ENCODE measurements at regions not wholly inside any gene's neighbourhood (a gene's known extent, or its start where the extent isn't known, plus 50 kb on each side); places are given as distances from the start of the nearest gene placed in this dataset.

DNA sequence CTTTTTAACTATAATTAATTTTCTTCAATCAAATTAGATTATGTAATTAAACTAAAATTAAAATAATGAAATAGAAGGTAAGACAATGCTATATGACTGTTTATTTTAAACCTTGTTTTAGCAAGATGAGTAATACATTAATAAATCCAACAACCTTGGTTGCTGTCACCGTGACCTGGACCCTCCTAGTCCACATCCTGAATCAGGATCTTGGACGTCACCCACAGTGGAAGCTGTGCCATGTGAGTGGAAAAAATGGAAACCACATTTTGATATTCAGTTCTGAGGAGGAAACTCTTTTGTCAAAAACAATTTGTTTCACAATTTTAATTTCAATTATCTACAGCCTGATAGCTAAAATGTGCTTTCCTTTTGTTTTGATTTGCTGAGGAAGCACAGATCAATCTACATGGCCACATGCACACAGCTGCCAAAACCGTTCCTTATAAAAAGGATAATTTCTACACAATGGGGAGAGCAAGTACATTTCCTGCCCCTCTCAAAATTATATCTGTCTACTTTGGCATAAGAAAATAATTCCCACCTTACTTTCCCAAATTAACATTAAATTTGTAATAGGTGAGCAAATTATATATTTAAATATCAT, 255.5 kb downstream of the RASSF9 start:
- no peak for DNase-seq
- Histone ChIP-seq H3K4me3 (ENCODE audit: low read length) (no peak overlapping the region), H3K4me1 (ENCODE audit: control insufficient read depth, insufficient read depth, low read length) (no peaks in the 10 kb centered on the region), H3K9ac (ENCODE audit: extremely low read depth, low read length, poor library complexity, severe bottlenecking) (no peak overlapping the region), H3K36me3 (ENCODE audit: control insufficient read depth, insufficient read depth, low read length) (no peaks in the 10 kb centered on the region), H3K27ac (ENCODE audit: low read depth, low read length) (no peak overlapping the region), H3K27me3 (ENCODE audit: control insufficient read depth, insufficient read depth, low read length, poor library complexity, severe bottlenecking) (no peaks in the 10 kb centered on the region), H3K9me3 (ENCODE audit: control insufficient read depth, low read length) (no peaks in the 10 kb centered on the region)
- Mint-ChIP-seq H3K27me3 (ENCODE audit: insufficient read depth) (no peaks in the 10 kb centered on the region), H3K4me1 (peaks cover 1% of the 10 kb centered on the region), H3K36me3 (ENCODE audit: low read depth) (no peaks in the 10 kb centered on the region), H3K27ac (no peak overlapping the region), H3K9me3 (no peaks in the 10 kb centered on the region), H3K4me3 (no peak overlapping the region)
- TF ChIP-seq, protein P1, sequence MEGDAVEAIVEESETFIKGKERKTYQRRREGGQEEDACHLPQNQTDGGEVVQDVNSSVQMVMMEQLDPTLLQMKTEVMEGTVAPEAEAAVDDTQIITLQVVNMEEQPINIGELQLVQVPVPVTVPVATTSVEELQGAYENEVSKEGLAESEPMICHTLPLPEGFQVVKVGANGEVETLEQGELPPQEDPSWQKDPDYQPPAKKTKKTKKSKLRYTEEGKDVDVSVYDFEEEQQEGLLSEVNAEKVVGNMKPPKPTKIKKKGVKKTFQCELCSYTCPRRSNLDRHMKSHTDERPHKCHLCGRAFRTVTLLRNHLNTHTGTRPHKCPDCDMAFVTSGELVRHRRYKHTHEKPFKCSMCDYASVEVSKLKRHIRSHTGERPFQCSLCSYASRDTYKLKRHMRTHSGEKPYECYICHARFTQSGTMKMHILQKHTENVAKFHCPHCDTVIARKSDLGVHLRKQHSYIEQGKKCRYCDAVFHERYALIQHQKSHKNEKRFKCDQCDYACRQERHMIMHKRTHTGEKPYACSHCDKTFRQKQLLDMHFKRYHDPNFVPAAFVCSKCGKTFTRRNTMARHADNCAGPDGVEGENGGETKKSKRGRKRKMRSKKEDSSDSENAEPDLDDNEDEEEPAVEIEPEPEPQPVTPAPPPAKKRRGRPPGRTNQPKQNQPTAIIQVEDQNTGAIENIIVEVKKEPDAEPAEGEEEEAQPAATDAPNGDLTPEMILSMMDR (conservative IDR thresholded peaks at IDR 0.05): no peak
- WGBS, 2 experiments (ENCODE audit: insufficient coverage in 1 of 2, insufficient read length in 1 of 2): 86 to 97% methylated on average over 2 to 3 of the region's 3 CpGs

DNA sequence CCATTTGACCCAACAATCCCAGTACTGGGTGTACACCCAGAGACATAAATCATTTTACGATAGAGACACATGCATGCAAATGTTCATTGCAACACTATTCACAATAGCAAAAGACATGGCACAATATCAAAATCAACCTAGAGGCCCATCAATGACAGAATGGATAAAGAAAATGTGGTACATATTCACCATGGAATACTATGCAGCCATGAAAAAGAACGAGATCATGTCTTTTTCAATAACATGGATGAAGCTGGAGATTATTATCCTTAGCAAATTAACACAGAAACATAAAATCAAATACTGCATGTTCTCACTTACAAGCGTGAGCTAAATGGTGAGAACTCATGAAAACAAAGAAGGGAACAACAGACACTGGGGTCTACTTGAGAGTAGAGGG, 249.1 kb downstream of the RASSF9 start:
- Histone ChIP-seq H3K9ac (ENCODE audit: extremely low read depth, low read length, poor library complexity, severe bottlenecking) (no peak overlapping the region), H3K9me3 (ENCODE audit: control insufficient read depth, low read length) (peaks cover 10% of the 10 kb centered on the region), H3K27me3 (ENCODE audit: control insufficient read depth, insufficient read depth, low read length, poor library complexity, severe bottlenecking) (no peaks in the 10 kb centered on the region), H3K27ac (ENCODE audit: low read depth, low read length) (no peak overlapping the region), H3K4me1 (ENCODE audit: control insufficient read depth, insufficient read depth, low read length) (no peaks in the 10 kb centered on the region), H3K36me3 (ENCODE audit: control insufficient read depth, insufficient read depth, low read length) (no peaks in the 10 kb centered on the region), H3K4me3 (ENCODE audit: low read length) (no peak overlapping the region)
- no peaks in the 10 kb centered on the region for H3K36me3 Mint-ChIP-seq (ENCODE audit: low read depth)
- no peak overlapping the region for H3K4me3 Mint-ChIP-seq
- WGBS, 2 experiments (ENCODE audit: insufficient coverage in 1 of 2, insufficient read length in 1 of 2): 97% methylated on average over 3 of the region's 3 CpGs; no CpG with 5 or more reads in 1 of the 2 experiments
- H3K27ac Mint-ChIP-seq: no peak overlapping the region
- H3K4me1 Mint-ChIP-seq: no peaks in the 10 kb centered on the region
- TF ChIP-seq, protein P1 (conservative IDR thresholded peaks at IDR 0.05): no peak
- peaks cover 17% of the 10 kb centered on the region for H3K9me3 Mint-ChIP-seq
- H3K27me3 Mint-ChIP-seq (ENCODE audit: insufficient read depth): no peaks in the 10 kb centered on the region
- no peak for DNase-seq

DNA sequence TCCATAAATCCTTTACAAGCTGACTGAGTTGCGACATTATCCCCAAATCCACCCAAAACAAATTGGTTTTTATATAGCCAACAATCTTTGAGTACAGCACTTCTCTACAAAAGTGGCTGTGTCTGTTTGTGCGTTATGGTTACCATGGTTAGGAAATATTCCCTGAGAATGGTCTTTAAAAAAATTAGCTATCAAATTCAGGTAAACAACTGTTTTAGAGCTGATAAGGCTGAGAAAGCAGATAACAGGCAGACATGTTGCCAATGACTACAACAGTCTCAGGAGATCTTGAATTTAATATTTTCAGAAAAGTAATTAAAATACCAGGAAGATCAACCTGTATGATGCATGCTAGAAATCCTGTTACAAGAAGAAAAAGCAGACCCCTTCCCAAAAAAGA, 248.0 kb downstream of the RASSF9 start:
- Mint-ChIP-seq H3K9me3 (peaks cover 17% of the 10 kb centered on the region), H3K27me3 (ENCODE audit: insufficient read depth) (no peaks in the 10 kb centered on the region), H3K27ac (no peak overlapping the region), H3K4me3 (no peak overlapping the region), H3K36me3 (ENCODE audit: low read depth) (no peaks in the 10 kb centered on the region), H3K4me1 (no peaks in the 10 kb centered on the region)
- TF ChIP-seq, protein P1 (conservative IDR thresholded peaks at IDR 0.05): no peak
- DNase-seq: no peak
- Histone ChIP-seq H3K27ac (ENCODE audit: low read depth, low read length) (no peak overlapping the region), H3K36me3 (ENCODE audit: control insufficient read depth, insufficient read depth, low read length) (no peaks in the 10 kb centered on the region), H3K4me1 (ENCODE audit: control insufficient read depth, insufficient read depth, low read length) (no peaks in the 10 kb centered on the region), H3K9ac (ENCODE audit: extremely low read depth, low read length, poor library complexity, severe bottlenecking) (no peak overlapping the region), H3K9me3 (ENCODE audit: control insufficient read depth, low read length) (peaks cover 10% of the 10 kb centered on the region), H3K27me3 (ENCODE audit: control insufficient read depth, insufficient read depth, low read length, poor library complexity, severe bottlenecking) (no peaks in the 10 kb centered on the region), H3K4me3 (ENCODE audit: low read length) (no peak overlapping the region)
- 93 to 100% methylated on average over 1 to 2 of the region's 2 CpGs for WGBS, 2 experiments (ENCODE audit: insufficient coverage in 1 of 2, insufficient read length in 1 of 2)

Measured in endodermal cell (in vitro differentiated cells).